Stimulated activated CD4-positive, alpha-beta T cell treated with anti-CD3 and anti-CD28 coated beads, Interleukin-2, amount 100 ng/mL, for 48 hours (primary cell): ENCODE measurements at regions not wholly inside any gene's neighbourhood (a gene's known extent, or its start where the extent isn't known, plus 50 kb on each side); places are given as distances from the start of the nearest gene placed in this dataset.

Experiments used
- DNase-seq, 2 donors: peaks; one replicate each; pipeline ENCODE4 v3.0.0-alpha.2; 2020

GRCh38 chr16:64892835-64893785 is 228.8 kb downstream of the CDH11 start:
- DNase-seq, result no peak

DNA sequence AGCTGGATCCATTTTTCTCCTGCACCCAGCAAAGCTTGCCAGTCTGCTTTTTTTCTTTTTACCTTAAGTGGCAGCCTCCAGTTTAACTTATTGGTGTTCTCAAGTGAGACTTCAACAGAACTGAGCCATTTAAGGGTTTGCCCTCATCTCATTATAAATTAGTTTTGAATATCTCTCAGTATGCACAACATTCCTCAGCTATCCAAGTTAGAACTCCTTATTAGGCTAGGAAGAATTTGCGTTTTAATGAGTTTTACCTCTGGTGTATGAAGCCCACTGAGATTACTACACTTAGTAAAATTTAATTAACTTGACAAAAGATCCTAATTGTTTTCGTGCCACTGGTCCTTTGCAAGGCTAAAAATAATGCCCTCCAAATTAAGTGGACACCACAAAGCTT is 232.4 kb downstream of the CDH11 start:
- DNase-seq, result no peak

GRCh38 chr16:64887651-64888050 is 234.2 kb downstream of the CDH11 start:
- DNase-seq, result no peak

- no peak for DNase-seq
Observed at GRCh38 chr16:64882078-64882784, 239.6 kb downstream of the CDH11 start.

GRCh38 chr16:64880994-64881393 is 240.9 kb downstream of the CDH11 start:
- no peak for DNase-seq

GRCh38 chr16:64880006-64880405 is 241.9 kb downstream of the CDH11 start:
- no peak for DNase-seq

DNA sequence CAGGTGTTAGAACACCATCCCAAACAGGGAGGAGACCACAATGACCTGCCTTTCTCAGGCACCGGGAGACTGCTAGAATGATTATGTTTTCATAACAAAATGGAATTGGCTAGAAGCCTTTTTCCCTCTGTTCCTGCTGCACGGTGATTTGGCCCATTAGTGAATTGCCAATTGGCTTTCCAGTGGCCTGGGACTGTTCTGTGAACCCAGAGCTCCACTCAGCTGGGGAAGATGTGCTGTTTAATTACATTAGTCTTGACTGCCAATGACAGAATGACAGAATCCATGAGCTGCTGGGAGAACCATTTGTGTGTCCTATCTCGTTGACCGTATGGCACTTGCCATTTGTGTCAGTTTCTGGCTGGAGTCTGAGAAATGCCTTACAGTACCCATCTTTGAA is 242.9 kb downstream of the CDH11 start:
- no peak for DNase-seq

- no peak for DNase-seq
Observed at GRCh38 chr16:64872101-64872500, 249.8 kb downstream of the CDH11 start.

DNA sequence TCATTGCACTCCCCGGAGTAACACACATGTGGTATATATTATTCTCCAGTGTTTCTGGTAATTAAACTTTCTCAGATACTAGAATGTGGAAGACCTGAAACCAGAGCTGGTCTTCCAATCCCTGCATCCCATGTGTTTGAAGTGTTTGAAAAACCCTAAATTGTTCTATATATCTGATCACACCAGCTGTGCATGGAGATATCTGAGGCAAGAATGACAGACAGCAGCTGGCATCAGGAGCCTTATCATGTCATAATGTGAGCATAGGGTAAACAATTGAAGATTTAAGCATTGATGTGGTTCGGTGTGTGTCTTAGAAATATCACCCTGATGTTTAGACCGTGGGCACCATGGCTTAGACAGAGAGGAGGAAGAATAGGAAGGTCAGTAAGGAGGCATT is 251.0 kb downstream of the CDH11 start:
- DNase-seq, result no peak

GRCh38 chr16:64869781-64870180 is 252.1 kb downstream of the CDH11 start:
- no peak for DNase-seq

GRCh38 chr16:64866021-64866420 is 255.8 kb downstream of the CDH11 start:
- no peak for DNase-seq

GRCh38 chr16:64865069-64865696 is 256.7 kb downstream of the CDH11 start:
- no peak for DNase-seq

- DNase-seq, result no peak
Observed at GRCh38 chr16:64864232-64864809, 257.5 kb downstream of the CDH11 start.

GRCh38 chr16:64858076-64858475 is 263.8 kb downstream of the CDH11 start:
- no peak for DNase-seq

GRCh38 chr16:64857411-64857810 is 264.5 kb downstream of the CDH11 start:
- no peak for DNase-seq

DNA sequence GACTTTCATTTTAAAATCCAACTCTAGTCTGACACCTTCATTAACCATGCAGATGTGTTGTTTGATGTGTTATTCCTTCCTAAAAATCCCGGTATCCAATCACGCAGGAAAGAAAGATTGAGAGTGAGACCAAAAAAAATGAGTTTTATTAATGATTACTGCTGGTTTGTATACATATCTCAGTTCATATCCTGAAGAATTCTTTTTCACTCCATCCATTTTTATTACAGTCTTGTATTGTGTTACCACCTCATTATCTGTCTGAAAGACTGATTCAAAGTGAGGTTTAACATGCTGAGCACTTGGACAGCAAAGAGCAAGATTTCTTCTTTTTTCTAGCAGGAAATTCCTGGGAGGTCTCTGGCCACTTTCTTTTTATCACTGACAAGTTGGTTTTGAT is 268.3 kb downstream of the CDH11 start:
- no peak for DNase-seq

- no peak for DNase-seq
Observed at GRCh38 chr16:64846966-64847365, 274.9 kb downstream of the CDH11 start.

DNA sequence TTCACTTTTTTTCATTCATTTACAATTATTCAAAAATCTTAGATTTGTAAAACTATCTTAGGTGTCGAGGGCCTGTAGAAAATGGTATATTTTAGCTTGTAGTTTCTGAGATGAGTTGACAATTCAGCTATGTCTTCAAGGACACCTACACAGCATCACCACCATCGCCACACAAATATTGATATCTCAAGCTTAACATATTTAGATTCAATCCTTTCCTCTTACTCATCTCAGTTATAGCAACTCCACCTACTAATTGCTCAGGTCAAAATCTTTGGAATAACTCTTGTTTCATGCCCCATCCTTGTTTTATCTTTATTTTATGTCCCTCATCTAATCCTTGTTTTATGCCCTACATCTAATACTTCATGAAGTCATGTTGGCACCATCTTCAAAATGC is 276.8 kb downstream of the CDH11 start:
- DNase-seq, result no peak

GRCh38 chr16:64841482-64841881 is 280.4 kb downstream of the CDH11 start:
- DNase-seq, result no peak

DNA sequence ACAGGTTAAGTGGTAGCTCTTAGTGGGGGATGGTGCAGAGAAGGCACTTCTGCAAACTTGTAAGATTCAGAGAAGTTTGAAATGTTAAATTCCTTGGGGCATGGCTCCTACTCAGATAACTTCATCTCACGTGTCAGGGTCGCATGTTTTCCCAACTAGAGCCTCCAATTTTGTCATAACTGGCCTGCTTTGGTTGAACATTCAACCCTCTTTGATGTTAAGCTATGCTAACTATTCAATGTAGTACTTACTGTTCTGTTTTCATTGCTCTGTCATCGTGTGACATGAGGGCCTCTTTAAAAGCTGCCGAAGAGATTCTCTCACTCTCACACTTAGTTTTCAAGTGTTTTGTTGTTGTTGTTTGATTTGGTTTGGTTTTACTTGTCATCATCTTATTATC is 280.8 kb downstream of the CDH11 start:
- no peak for DNase-seq

DNA sequence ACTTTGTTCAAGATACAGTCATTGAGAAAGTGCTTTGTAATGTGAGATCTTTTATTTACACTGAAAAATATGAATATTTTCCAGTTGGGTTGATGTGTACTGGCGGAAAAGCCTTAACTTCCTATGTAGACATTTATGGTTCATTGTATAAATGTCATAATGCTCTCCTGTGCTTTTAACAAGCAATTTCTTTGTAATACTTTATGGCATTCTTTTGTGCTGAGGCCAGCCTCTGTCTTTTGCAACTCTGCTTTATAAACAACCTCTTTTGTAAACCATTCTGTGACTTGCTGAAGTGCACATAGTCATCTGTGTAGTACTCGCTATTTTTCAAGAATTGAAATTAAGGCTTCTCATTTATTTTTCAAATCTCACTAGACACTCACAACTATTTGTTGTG is 291.2 kb downstream of the CDH11 start:
- no peak for DNase-seq

GRCh38 chr16:64829678-64830077 is 292.2 kb downstream of the CDH11 start:
- no peak for DNase-seq

DNA sequence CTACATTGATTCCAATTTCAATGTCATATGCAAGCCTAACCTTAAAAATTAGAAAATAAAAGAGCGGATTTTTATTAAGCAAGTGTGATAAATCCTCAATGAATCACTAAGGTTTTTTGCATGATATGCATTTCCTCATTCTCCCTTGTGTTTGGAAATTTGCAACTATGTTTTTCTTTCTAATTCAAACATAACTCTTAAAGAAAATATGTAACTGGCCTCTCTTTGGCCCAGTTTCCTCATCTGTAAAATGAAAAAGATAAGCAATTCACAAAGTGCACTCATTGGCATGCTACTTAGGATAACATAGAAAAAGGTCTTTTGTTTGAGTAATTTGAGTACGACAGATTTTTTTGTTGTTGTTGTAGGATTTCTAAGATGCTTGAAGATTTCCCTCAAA is 295.5 kb downstream of the CDH11 start:
- DNase-seq, result no peak
